WTC11 (cell line): ENCODE measurements at regions not wholly inside any gene's neighbourhood (a gene's known extent, or its start where the extent isn't known, plus 50 kb on each side); places are given as distances from the start of the nearest gene placed in this dataset.
A peak's percentile ranks its signal among the peaks of the same experiment; 100 is the strongest.

Experiments used
- ATAC-seq: fragments of 200-7000 bp; cut with Tn5 transposase; 2 replicates; pipeline ENCODE4 v1.10.0; 2021; ENCODE audit warnings: mild to moderate bottlenecking, moderate library complexity
- CTCF ChIA-PET: fragments of 300-600 bp; sonication (Branson Sonifier 250); formaldehyde crosslinking; loops from one replicate; lab custom pipeline; 2021; ENCODE audit warnings: antibody characterized with exemption; lab: Charles Lee
- POLR2A ChIA-PET: fragments of 350-600 bp; sonication (Branson Sonifier 250); formaldehyde crosslinking; loops from one replicate; lab custom pipeline; 2021; ENCODE audit warnings: antibody characterized with exemption; lab: Charles Lee
- DNase-seq: peaks from one replicate; pipeline ENCODE4 v3.0.0; 2021; ENCODE audit warnings: low spot score
- H3K27ac Mint-ChIP-seq: 2 replicates; pipeline ENCODE4 v1.8.0; 2021; ENCODE audit warnings: mixed read lengths
- H3K27me3 Mint-ChIP-seq: 2 replicates; pipeline ENCODE4 v1.8.0; 2021; ENCODE audit warnings: low read depth, mild to moderate bottlenecking, moderate library complexity, mixed read lengths
- H3K36me3 Mint-ChIP-seq: 2 replicates; pipeline ENCODE4 v1.8.0; 2021; ENCODE audit warnings: mixed read lengths
- H3K4me1 Mint-ChIP-seq: 2 replicates; pipeline ENCODE4 v1.8.0; 2022; ENCODE audit warnings: mixed read lengths
- H3K4me3 Mint-ChIP-seq: 2 replicates; pipeline ENCODE4 v1.8.0; 2021; ENCODE audit warnings: mild to moderate bottlenecking, moderate library complexity, mixed read lengths
- H3K9me3 Mint-ChIP-seq: 2 replicates; pipeline ENCODE4 v1.8.0; 2021; ENCODE audit warnings: mixed read lengths
- CREB1 ChIP-seq: sonication (generic); formaldehyde crosslinking; IDR thresholded peaks from 2 replicates; pipeline ENCODE4 v1.8.0; 2023; ENCODE audit warnings: mild to moderate bottlenecking, missing genetic modification reagents
- ERG ChIP-seq: fragments of 250-450 bp; sonication (Bioruptor Pico); IDR thresholded peaks from 2 replicates; pipeline ENCODE4 v1.8.0; 2021; ENCODE audit warnings: mild to moderate bottlenecking
- FOXJ3 ChIP-seq: sonication (generic); formaldehyde crosslinking; IDR thresholded peaks from 2 replicates; pipeline ENCODE4 v1.9.0; 2021; ENCODE audit warnings: missing genetic modification reagents, mild to moderate bottlenecking, borderline replicate concordance
- MYBL2 ChIP-seq: sonication (generic); formaldehyde crosslinking; IDR thresholded peaks from 2 replicates; pipeline ENCODE4 v1.8.1; 2023; ENCODE audit warnings: mild to moderate bottlenecking, moderate library complexity, missing genetic modification reagents
- NR2C2 ChIP-seq: sonication (generic); formaldehyde crosslinking; IDR thresholded peaks from 2 replicates; pipeline ENCODE4 v1.8.0; 2022; ENCODE audit warnings: mild to moderate bottlenecking, missing genetic modification reagents
- NR3C1 ChIP-seq: sonication (generic); formaldehyde crosslinking; conservative IDR thresholded peaks from 2 replicates; pipeline ENCODE4 v1.8.1; 2023; ENCODE audit warnings: low read depth, mild to moderate bottlenecking, missing genetic modification reagents
- PREB ChIP-seq: sonication (generic); formaldehyde crosslinking; IDR thresholded peaks from 2 replicates; pipeline ENCODE4 v1.8.1; 2022; ENCODE audit warnings: mild to moderate bottlenecking, missing genetic modification reagents, moderate library complexity, borderline replicate concordance
- RELA ChIP-seq: sonication (generic); formaldehyde crosslinking; IDR thresholded peaks from 2 replicates; pipeline ENCODE4 v1.8.1; 2022; ENCODE audit warnings: missing genetic modification reagents, mild to moderate bottlenecking, borderline replicate concordance
- ZMAT4 ChIP-seq: fragments of 250-450 bp; sonication (Bioruptor Pico); IDR thresholded peaks from 2 replicates; pipeline ENCODE4 v1.9.0; 2021; ENCODE audit warnings: mild to moderate bottlenecking
- ZNF121 ChIP-seq: sonication (generic); formaldehyde crosslinking; IDR thresholded peaks from 2 replicates; pipeline ENCODE4 v1.8.0; 2023; ENCODE audit warnings: missing genetic modification reagents
- ZNF281 ChIP-seq: sonication (generic); formaldehyde crosslinking; IDR thresholded peaks from 2 replicates; pipeline ENCODE4 v1.8.0; 2023; ENCODE audit warnings: mild to moderate bottlenecking, missing genetic modification reagents
- ZNF396 ChIP-seq: fragments of 250-450 bp; sonication (Bioruptor Pico); IDR thresholded peaks from 2 replicates; pipeline ENCODE4 v1.8.0; 2021; ENCODE audit warnings: mild to moderate bottlenecking, moderate library complexity, borderline replicate concordance
- TF ChIP-seq, protein P1 (sequence below): sonication (generic); formaldehyde crosslinking; IDR thresholded peaks from 2 replicates; pipeline ENCODE4 v1.8.0; 2022; ENCODE audit warnings: missing genetic modification reagents
- TF ChIP-seq, protein P2 (sequence below): sonication (generic); formaldehyde crosslinking; IDR thresholded peaks from 2 replicates; pipeline ENCODE4 v1.8.1; 2023; ENCODE audit warnings: mild to moderate bottlenecking, missing genetic modification reagents
- TF ChIP-seq, protein P3 (sequence below): sonication (generic); formaldehyde crosslinking; IDR thresholded peaks from 2 replicates; pipeline ENCODE4 v1.8.0; 2022; ENCODE audit warnings: mild to moderate bottlenecking, missing genetic modification reagents

GRCh38 chr18:77762014-77762413 is 512.4 kb downstream of the GALR1 start (continued):
- no peak for TF ChIP-seq ZMAT4

GRCh38 chr18:77762642-77763041 is 513.0 kb downstream of the GALR1 start:
- CTCF ChIA-PET, result interaction anchor here (0.7 to 1.4 kb wide), 3 partner anchors 13 to 138 kb away, joined by 3 to 4 read pairs (median 3); no protein-coding TSS in a partner anchor
- peaks cover 9% of the 10 kb centered on the region for H3K27me3 Mint-ChIP-seq
- TF ChIP-seq ZNF396 (no peak), ERG (CRISPR knock-in tag) (no peak)
- TF ChIP-seq, protein P1, sequence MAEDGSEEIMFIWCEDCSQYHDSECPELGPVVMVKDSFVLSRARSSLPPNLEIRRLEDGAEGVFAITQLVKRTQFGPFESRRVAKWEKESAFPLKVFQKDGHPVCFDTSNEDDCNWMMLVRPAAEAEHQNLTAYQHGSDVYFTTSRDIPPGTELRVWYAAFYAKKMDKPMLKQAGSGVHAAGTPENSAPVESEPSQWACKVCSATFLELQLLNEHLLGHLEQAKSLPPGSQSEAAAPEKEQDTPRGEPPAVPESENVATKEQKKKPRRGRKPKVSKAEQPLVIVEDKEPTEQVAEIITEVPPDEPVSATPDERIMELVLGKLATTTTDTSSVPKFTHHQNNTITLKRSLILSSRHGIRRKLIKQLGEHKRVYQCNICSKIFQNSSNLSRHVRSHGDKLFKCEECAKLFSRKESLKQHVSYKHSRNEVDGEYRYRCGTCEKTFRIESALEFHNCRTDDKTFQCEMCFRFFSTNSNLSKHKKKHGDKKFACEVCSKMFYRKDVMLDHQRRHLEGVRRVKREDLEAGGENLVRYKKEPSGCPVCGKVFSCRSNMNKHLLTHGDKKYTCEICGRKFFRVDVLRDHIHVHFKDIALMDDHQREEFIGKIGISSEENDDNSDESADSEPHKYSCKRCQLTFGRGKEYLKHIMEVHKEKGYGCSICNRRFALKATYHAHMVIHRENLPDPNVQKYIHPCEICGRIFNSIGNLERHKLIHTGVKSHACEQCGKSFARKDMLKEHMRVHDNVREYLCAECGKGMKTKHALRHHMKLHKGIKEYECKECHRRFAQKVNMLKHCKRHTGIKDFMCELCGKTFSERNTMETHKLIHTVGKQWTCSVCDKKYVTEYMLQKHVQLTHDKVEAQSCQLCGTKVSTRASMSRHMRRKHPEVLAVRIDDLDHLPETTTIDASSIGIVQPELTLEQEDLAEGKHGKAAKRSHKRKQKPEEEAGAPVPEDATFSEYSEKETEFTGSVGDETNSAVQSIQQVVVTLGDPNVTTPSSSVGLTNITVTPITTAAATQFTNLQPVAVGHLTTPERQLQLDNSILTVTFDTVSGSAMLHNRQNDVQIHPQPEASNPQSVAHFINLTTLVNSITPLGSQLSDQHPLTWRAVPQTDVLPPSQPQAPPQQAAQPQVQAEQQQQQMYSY, result no peak
- POLR2A ChIA-PET, result no interaction called here
- no peak overlapping the region for H3K27ac Mint-ChIP-seq
- DNase-seq (no peak), ATAC-seq (peak; percentile 60)
- peaks cover 31% of the 10 kb centered on the region for H3K9me3 Mint-ChIP-seq
- H3K4me3 Mint-ChIP-seq, result peak overlapping the region; percentile 40; the same call in 1 of the 2 replicates
- H3K4me1 Mint-ChIP-seq, result peaks cover 32% of the 10 kb centered on the region
- H3K36me3 Mint-ChIP-seq, result peaks cover 12% of the 10 kb centered on the region

DNA sequence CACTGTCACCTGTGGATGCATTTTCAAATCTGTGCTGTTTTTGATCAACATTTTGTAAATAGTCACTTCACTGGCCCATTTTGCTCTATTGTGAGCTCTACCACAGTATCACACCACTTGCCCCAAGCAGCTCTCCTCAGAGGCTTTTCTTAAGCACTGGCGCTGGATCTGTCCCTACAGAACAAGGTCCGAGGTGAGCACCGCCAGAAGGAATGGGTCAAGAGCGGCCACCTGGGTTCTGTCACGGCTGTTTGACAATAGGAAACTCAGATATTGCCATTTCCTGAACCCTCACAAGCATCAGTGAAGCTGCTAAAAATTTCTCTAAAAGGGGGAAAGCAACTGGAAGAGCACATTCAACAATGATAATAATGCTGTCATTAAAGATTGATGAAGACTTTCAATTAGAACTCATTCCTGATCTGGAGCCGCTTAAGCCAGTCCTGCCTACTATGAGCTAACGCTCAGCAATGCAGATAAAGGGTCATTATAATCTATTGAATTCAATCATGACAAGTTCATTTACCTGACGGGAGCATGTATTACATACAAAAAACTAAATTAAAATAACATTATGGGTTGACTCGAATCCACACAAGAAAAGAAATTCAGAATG is 514.0 kb downstream of the GALR1 start:
- peaks cover 30% of the 10 kb centered on the region for H3K9me3 Mint-ChIP-seq
- H3K27me3 Mint-ChIP-seq, result peaks cover 9% of the 10 kb centered on the region
- peaks cover 32% of the 10 kb centered on the region for H3K4me1 Mint-ChIP-seq
- H3K27ac Mint-ChIP-seq, result no peak overlapping the region; the same call in 1 of the 2 replicates
- peaks cover 12% of the 10 kb centered on the region for H3K36me3 Mint-ChIP-seq
- DNase-seq, result no peak
- CTCF ChIA-PET, result interaction anchor here (0.8 to 1.4 kb wide), 3 partner anchors 9 to 137 kb away, joined by 3 to 4 read pairs (median 3); no protein-coding TSS in a partner anchor
- ATAC-seq, result no peak; the same call in 1 of the 2 replicates
- POLR2A ChIA-PET, result no interaction called here
- no peak overlapping the region for H3K4me3 Mint-ChIP-seq
- TF ChIP-seq ZNF281 (CRISPR knock-in tag), result no peak
- no peak for TF ChIP-seq FOXJ3 (CRISPR knock-in tag)
- TF ChIP-seq, protein P2, sequence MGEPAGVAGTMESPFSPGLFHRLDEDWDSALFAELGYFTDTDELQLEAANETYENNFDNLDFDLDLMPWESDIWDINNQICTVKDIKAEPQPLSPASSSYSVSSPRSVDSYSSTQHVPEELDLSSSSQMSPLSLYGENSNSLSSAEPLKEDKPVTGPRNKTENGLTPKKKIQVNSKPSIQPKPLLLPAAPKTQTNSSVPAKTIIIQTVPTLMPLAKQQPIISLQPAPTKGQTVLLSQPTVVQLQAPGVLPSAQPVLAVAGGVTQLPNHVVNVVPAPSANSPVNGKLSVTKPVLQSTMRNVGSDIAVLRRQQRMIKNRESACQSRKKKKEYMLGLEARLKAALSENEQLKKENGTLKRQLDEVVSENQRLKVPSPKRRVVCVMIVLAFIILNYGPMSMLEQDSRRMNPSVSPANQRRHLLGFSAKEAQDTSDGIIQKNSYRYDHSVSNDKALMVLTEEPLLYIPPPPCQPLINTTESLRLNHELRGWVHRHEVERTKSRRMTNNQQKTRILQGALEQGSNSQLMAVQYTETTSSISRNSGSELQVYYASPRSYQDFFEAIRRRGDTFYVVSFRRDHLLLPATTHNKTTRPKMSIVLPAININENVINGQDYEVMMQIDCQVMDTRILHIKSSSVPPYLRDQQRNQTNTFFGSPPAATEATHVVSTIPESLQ (CRISPR knock-in tag), result no peak
- TF ChIP-seq NR2C2, result no peak
- no peak for TF ChIP-seq PREB (CRISPR knock-in tag)
- TF ChIP-seq NR3C1 (CRISPR knock-in tag), result no peak
- TF ChIP-seq, protein P3, sequence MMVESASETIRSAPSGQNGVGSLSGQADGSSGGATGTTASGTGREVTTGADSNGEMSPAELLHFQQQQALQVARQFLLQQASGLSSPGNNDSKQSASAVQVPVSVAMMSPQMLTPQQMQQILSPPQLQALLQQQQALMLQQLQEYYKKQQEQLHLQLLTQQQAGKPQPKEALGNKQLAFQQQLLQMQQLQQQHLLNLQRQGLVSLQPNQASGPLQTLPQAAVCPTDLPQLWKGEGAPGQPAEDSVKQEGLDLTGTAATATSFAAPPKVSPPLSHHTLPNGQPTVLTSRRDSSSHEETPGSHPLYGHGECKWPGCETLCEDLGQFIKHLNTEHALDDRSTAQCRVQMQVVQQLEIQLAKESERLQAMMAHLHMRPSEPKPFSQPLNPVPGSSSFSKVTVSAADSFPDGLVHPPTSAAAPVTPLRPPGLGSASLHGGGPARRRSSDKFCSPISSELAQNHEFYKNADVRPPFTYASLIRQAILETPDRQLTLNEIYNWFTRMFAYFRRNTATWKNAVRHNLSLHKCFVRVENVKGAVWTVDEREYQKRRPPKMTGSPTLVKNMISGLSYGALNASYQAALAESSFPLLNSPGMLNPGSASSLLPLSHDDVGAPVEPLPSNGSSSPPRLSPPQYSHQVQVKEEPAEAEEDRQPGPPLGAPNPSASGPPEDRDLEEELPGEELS (CRISPR knock-in tag), result no peak
- no peak for TF ChIP-seq RELA (CRISPR knock-in tag)
- TF ChIP-seq ZNF121 (CRISPR knock-in tag), result no peak
- no peak for TF ChIP-seq CREB1
- no peak for TF ChIP-seq MYBL2 (CRISPR knock-in tag)
